ENCODE measurements at regions not wholly inside any gene's neighbourhood (a gene's known extent, or its start where the extent isn't known, plus 50 kb on each side); places are given as distances from the start of the nearest gene placed in this dataset.
"Not testable (repeated sequence)": the region's sequence is repeated elsewhere in the genome, so short reads cannot be mapped to it uniquely, and the experiment has no call there.

GRCh38 chr2:49861821-49862220 lies 707.5 kb upstream of the FSHR start:
- no peak for ATAC-seq (ENCODE audit: low read depth)
- H3K4me1 Mint-ChIP-seq = no peaks in the 10 kb centered on the region
- H3K4me3 Mint-ChIP-seq = no peak overlapping the region
- no peaks in the 10 kb centered on the region for H3K9me3 Mint-ChIP-seq
- DNase-seq = no peak
- no peaks in the 10 kb centered on the region for H3K27me3 Mint-ChIP-seq
- H3K36me3 Mint-ChIP-seq = no peaks in the 10 kb centered on the region
- no peak overlapping the region for H3K27ac Mint-ChIP-seq
- POLR2A ChIA-PET = no interaction called here

DNA sequence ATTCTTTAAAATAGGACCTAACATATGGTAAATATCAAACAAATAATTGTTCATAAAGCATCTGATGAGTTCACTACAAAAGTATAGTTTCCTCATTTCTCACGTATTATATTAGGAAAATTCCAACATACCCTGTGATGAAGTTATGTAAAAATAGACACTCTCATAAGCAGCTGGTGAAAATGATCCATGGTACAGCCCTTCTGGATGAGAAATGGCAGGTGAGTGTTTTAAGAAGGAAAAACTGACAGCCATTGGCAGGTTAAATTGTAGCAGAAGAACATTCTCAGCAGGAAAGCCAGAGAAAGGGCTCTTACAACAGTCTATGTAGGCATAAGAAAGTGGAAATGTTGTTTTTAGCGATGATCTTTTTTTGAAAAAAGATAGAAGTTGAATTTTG lies 706.5 kb upstream of the FSHR start:
- no peak for ATAC-seq (ENCODE audit: low read depth)
- H3K9me3 Mint-ChIP-seq = no peaks in the 10 kb centered on the region
- no peaks in the 10 kb centered on the region for H3K4me1 Mint-ChIP-seq
- POLR2A ChIA-PET = no interaction called here
- no peak overlapping the region for H3K27ac Mint-ChIP-seq
- H3K4me3 Mint-ChIP-seq = no peak overlapping the region
- no peaks in the 10 kb centered on the region for H3K27me3 Mint-ChIP-seq
- no peaks in the 10 kb centered on the region for H3K36me3 Mint-ChIP-seq
- no peak for DNase-seq

- Mint-ChIP-seq H3K36me3 (no peaks in the 10 kb centered on the region), H3K4me1 (no peaks in the 10 kb centered on the region), H3K9me3 (no peaks in the 10 kb centered on the region), H3K27me3 (no peaks in the 10 kb centered on the region), H3K27ac (no peak overlapping the region), H3K4me3 (no peak overlapping the region)
- DNase-seq (no peak), ATAC-seq (ENCODE audit: low read depth) (no peak)
- POLR2A ChIA-PET = no interaction called here
Measured at GRCh38 chr2:49860170-49860569, 705.9 kb upstream of the FSHR start.

DNA sequence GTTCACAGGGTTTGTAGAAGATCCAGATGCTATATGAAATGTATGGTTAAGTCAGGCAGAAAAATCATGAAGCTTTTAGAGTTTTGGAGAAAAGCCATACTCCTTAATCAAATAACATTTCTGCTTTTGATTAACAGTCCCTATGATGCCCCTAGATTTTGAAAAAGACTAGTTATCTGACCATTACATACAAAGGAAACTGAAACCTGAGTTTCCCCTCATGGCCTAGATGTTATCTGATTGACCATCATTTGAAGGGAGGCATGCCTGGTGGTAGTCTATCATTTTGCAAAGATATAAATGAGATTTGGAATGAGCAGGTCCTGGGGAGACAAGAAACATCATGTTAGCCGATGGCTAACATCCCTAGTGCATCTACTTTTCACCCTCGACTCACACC lies 704.3 kb upstream of the FSHR start:
- Mint-ChIP-seq H3K4me1 (no peaks in the 10 kb centered on the region), H3K9me3 (peaks cover under 1% of the 10 kb centered on the region), H3K4me3 (no peak overlapping the region), H3K27me3 (no peaks in the 10 kb centered on the region), H3K36me3 (no peaks in the 10 kb centered on the region), H3K27ac (no peak overlapping the region)
- DNase-seq = no peak
- no peak for ATAC-seq (ENCODE audit: low read depth)
- POLR2A ChIA-PET = no interaction called here

DNA sequence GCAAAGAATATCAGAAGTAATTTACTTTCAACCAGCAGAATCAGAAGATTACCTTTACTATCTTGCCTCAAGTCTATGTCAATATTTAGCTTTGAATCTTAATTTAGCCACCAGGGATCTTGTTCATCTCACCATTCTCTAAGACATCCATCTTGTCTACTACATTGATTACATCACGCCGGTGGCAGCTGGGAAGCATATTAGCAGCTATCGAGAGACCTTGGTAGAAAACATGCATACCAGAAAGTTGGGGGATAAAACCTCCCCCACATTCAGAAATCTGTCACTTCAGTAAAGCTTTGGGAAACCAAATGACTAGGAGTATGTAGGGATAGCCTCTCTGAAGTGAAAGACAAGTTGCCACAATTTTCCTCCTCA lies 703.8 kb upstream of the FSHR start:
- no peaks in the 10 kb centered on the region for H3K36me3 Mint-ChIP-seq
- no peak for ATAC-seq (ENCODE audit: low read depth)
- H3K27me3 Mint-ChIP-seq = no peaks in the 10 kb centered on the region
- no peak overlapping the region for H3K27ac Mint-ChIP-seq
- no peak for DNase-seq
- POLR2A ChIA-PET = no interaction called here
- H3K9me3 Mint-ChIP-seq = peaks cover 2% of the 10 kb centered on the region
- no peaks in the 10 kb centered on the region for H3K4me1 Mint-ChIP-seq
- H3K4me3 Mint-ChIP-seq = no peak overlapping the region

DNA sequence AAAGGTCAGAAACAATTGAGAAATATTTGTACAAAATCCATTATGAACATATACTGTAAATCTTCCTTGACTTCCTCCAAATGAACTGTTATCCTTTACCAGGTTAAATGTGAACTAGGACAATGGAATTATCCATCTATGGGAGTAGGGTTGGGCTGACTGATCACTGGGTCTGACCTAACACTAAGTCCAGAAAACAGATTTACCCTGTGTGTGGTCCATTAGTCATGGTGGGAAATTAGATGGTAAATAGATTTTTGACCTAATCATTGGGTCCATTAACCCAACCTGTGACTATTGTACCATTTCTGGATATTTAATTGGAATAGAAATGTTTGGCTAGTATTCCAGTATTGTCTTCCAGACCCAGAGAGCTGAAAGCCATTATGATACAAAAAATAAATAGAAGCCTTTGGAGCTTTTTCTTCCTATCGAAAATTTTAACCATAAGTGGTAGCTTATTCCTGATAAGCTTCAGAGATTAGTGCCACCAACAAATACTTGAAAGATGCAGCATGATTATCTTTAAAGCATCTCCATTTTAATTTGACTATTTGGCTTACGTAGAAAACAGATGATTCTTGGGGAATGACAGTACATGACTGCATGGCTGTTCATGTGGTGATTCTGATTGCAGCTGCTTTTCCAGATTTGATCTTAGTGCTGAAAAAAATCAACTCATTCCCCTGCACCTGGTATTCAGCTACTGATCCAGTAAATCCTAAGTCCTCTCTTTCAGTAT lies 703.2 kb upstream of the FSHR start:
- H3K4me3 Mint-ChIP-seq = no peak overlapping the region
- H3K9me3 Mint-ChIP-seq = peaks cover 2% of the 10 kb centered on the region
- H3K27ac Mint-ChIP-seq = no peak overlapping the region
- ATAC-seq (ENCODE audit: low read depth) (no peak), DNase-seq (no peak)
- POLR2A ChIA-PET = no interaction called here
- no peaks in the 10 kb centered on the region for H3K36me3 Mint-ChIP-seq
- no peaks in the 10 kb centered on the region for H3K27me3 Mint-ChIP-seq
- H3K4me1 Mint-ChIP-seq = no peaks in the 10 kb centered on the region

DNA sequence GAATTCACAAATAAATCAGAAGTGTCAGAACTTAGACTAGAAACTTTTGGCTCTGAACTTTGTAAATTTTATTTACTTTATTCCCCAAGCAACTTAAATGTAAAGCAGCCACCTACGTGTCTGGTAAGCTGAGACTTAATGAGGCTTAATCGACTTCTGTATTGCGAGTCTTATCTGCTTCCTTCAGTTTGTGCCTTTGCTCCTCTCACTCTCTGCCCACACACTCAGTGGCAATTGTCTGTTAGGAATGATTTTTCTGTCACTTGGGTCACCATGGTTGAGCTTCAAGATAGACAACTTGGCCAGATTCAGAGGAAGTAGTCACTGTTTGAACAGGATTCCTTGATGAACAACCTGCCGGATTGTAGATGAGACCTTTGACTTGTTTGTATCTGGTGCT lies 691.4 kb upstream of the FSHR start:
- no peak overlapping the region for H3K4me3 Mint-ChIP-seq
- no peak overlapping the region for H3K27ac Mint-ChIP-seq
- no peaks in the 10 kb centered on the region for H3K9me3 Mint-ChIP-seq
- no peaks in the 10 kb centered on the region for H3K4me1 Mint-ChIP-seq
- POLR2A ChIA-PET = no interaction called here
- ATAC-seq (ENCODE audit: low read depth) = no peak
- no peak for DNase-seq
- no peaks in the 10 kb centered on the region for H3K27me3 Mint-ChIP-seq
- no peaks in the 10 kb centered on the region for H3K36me3 Mint-ChIP-seq

- Mint-ChIP-seq H3K4me3 (no peak overlapping the region), H3K27ac (no peak overlapping the region), H3K27me3 (no peaks in the 10 kb centered on the region), H3K36me3 (no peaks in the 10 kb centered on the region), H3K4me1 (no peaks in the 10 kb centered on the region), H3K9me3 (no peaks in the 10 kb centered on the region)
- POLR2A ChIA-PET = no interaction called here
- ATAC-seq (ENCODE audit: low read depth) = no peak
- no peak for DNase-seq
Measured at GRCh38 chr2:49845021-49845420, 690.7 kb upstream of the FSHR start.

GRCh38 chr2:49844113-49844512 lies 689.8 kb upstream of the FSHR start:
- ATAC-seq (ENCODE audit: low read depth); H3K9me3 Mint-ChIP-seq; H3K4me1 Mint-ChIP-seq; H3K27ac Mint-ChIP-seq; H3K36me3 Mint-ChIP-seq; H3K27me3 Mint-ChIP-seq; H3K4me3 Mint-ChIP-seq; DNase-seq; POLR2A ChIA-PET: not testable (repeated sequence)

- Mint-ChIP-seq H3K27ac (no peak overlapping the region), H3K36me3 (no peaks in the 10 kb centered on the region), H3K27me3 (no peaks in the 10 kb centered on the region), H3K9me3 (no peaks in the 10 kb centered on the region), H3K4me1 (no peaks in the 10 kb centered on the region), H3K4me3 (no peak overlapping the region)
- ATAC-seq (ENCODE audit: low read depth) (no peak), DNase-seq (no peak)
- POLR2A ChIA-PET = no interaction called here
Measured at GRCh38 chr2:49843314-49843713, 689.0 kb upstream of the FSHR start.

DNA sequence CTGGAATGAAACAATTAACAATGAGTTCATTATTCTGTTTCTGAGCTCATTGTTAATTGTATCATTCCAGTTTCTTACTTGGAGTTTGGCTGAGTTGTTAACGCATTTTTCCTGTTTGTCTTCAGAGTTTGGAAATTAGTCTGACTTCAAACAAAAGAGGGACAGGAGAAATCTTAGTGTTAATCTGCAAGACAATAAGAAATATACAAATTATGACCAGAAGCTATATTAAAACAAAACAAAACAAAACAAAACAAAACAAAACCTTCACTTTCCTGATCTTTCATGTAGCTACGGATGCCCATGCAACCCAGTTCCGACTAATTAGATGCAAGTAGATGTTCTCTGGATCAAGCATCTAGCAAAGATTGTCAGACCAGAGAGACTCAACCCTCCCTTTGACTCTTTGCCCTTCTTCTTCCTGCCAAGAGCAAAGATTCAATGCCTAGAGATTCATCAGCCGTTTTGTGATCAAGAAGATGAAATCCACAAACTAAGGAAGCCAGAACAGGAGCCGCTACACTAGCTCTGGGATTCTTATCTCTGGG lies 686.2 kb upstream of the FSHR start:
- no peaks in the 10 kb centered on the region for H3K27me3 Mint-ChIP-seq
- POLR2A ChIA-PET = no interaction called here
- DNase-seq (no peak), ATAC-seq (ENCODE audit: low read depth) (no peak)
- H3K4me1 Mint-ChIP-seq = no peaks in the 10 kb centered on the region
- H3K36me3 Mint-ChIP-seq = no peaks in the 10 kb centered on the region
- H3K9me3 Mint-ChIP-seq = no peaks in the 10 kb centered on the region
- H3K27ac Mint-ChIP-seq = no peak overlapping the region
- no peak overlapping the region for H3K4me3 Mint-ChIP-seq

GRCh38 chr2:49839818-49840217 lies 685.5 kb upstream of the FSHR start:
- Mint-ChIP-seq H3K4me3 (no peak overlapping the region), H3K4me1 (no peaks in the 10 kb centered on the region), H3K36me3 (no peaks in the 10 kb centered on the region), H3K27me3 (no peaks in the 10 kb centered on the region), H3K27ac (no peak overlapping the region), H3K9me3 (no peaks in the 10 kb centered on the region)
- DNase-seq = no peak
- POLR2A ChIA-PET = no interaction called here
- ATAC-seq (ENCODE audit: low read depth) = no peak

DNA sequence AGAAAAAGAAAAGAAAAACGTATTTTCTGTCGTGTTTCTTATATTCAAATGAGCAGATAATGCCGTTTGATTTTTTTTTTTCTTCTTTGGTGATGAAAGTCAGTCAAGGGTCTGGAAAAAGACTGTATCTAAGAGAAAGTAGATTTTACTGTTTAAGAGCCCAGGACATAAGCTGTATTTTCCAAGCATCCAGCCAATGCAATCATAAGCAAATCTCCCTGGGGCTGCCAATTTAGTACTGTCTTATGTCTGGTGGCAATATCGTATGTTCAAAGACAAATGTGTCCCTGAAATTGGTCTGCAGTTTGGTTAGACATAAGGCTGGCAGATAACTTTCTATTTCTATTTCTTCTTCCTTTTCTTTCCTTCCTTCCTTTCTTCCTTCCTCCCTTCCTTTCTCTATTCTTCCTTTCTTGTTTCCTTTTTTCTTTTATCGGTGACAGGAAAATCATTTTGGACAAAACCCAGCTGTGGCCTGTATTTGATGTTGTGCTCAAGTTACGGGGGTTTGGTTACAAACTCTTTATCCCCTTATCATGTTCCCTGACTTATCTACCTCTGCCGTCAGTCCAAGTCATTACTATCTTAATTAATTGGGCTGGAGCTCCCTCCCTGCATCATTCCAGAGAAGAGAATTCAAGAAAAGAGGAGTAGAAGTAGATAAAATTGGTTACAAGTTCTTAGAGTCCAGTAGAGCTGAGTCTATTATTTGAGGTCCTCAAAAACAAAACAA lies 683.4 kb upstream of the FSHR start:
- no peaks in the 10 kb centered on the region for H3K36me3 Mint-ChIP-seq

DNA sequence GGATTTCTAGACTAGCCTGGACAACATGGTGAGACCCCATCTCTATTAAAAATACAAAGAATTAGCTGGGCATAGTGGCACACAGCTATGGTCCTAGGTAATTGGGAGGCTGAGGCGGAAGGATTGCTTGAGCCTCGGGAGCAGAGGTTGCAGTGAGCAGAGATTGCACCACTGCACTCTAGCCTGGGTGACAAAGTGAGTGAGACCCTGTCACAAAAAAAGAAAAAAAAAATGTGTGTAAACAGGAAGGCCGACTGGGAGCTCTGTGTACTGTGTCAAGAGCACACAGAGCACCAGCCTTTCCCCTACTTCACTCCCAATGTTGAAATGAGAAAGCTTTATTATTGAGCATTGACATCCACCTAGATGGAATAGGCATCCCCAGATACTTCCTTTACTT lies 681.7 kb upstream of the FSHR start:
- no peak for ATAC-seq (ENCODE audit: low read depth)
- Mint-ChIP-seq H3K27ac (no peak overlapping the region), H3K27me3 (no peaks in the 10 kb centered on the region), H3K9me3 (peaks cover 2% of the 10 kb centered on the region), H3K4me3 (no peak overlapping the region), H3K36me3 (no peaks in the 10 kb centered on the region), H3K4me1 (no peaks in the 10 kb centered on the region)
- no peak for DNase-seq
- POLR2A ChIA-PET = no interaction called here

More for the DNA sequence above, 683.4 kb upstream of the FSHR start:
- Mint-ChIP-seq H3K4me1 (no peaks in the 10 kb centered on the region), H3K27ac (no peak overlapping the region), H3K9me3 (peaks cover 2% of the 10 kb centered on the region), H3K27me3 (no peaks in the 10 kb centered on the region), H3K4me3 (no peak overlapping the region)
- POLR2A ChIA-PET = no interaction called here
- ATAC-seq (ENCODE audit: low read depth) = no peak
- DNase-seq = no peak
